Brain pericyte (primary cell): ENCODE measurements at regions not wholly inside any gene's neighbourhood (a gene's known extent, or its start where the extent isn't known, plus 50 kb on each side); places are given as distances from the start of the nearest gene placed in this dataset.

Source experiments
- DNase-seq: peaks from one replicate; pipeline ENCODE4 v3.0.0-alpha.2; 2012; ENCODE audit warnings: low read depth, low spot score

DNA sequence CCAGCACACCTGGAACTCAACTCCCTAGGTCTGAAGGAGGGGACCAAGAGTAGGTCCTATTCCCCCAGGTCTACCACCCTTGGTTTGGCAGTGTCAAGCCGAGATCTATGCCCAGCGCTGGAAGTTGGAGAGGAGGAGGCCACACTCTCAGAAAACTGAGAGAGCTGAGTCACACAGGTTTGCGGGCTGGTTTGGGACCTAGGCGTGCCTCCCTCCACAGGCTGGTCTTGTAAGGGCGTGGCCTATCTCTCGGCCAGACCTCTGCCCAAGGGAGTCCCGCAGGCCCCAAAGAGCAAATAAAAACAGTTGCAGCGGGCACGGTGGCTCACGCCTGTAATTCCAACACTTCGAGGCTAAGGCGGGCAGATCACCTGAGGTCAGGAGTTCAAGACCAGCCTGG is 52.9 kb upstream of the INTU start:
- no peak for DNase-seq

DNA sequence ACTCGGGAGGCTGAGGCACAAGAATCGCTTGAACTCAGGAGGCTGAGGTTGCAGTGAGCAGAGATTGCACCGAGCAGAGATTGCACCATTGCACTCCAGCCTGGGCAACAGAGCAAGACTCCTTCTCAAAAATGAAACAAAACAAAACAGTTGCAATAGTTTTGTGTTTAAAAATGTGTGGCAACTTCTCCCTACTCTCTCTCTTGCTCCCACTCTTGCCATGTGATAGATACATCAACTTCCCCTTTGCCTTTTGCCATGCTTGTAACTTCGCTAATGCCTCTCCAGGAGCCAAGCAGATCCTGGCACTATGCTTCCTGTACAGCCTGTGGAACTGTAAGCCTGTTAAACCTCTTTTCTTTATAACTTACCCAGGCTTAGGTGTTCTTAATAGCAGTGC is 52.5 kb upstream of the INTU start:
- no peak for DNase-seq

GRCh38 chr4:127580891-127581290 is 51.9 kb upstream of the INTU start:
- DNase-seq = no peak
